Stomach (tissue), 8 donors: ENCODE measurements at regions not wholly inside any gene's neighbourhood (a gene's known extent, or its start where the extent isn't known, plus 50 kb on each side); places are given as distances from the start of the nearest gene placed in this dataset.

ENCODE experiments used
- DNase-seq, 2 donors: peaks; one replicate each; pipeline versions ENCODE4 v3.0.0 to v3.0.0-alpha.2; 2013 to 2019
- H3K27ac ChIP-seq, 5 donors: fragments of 200-600 bp in 4 of 5; sonication (generic) in 4 of 5; one replicate each; pipeline ENCODE4 v1.5.1; 2013 to 2019; ENCODE audit warnings: mild to moderate bottlenecking in 1 of 5, moderate library complexity in 1 of 5
- H3K27me3 ChIP-seq, 3 donors: fragments of 200-600 bp; sonication (generic); one replicate each; pipeline ENCODE4 v1.5.1; 2017 to 2019; ENCODE audit warnings: mixed run types in 1 of 3
- H3K36me3 ChIP-seq, 4 donors: fragments of 200-600 bp; sonication (generic); 1 replicate in 3 of 4; 2 replicates in 1 of 4; pipeline ENCODE4 v1.5.1; 2016 to 2019
- H3K4me1 ChIP-seq, 4 donors: fragments of 200-600 bp; sonication (generic); one replicate each; pipeline ENCODE4 v1.5.1; 2016 to 2019
- H3K4me3 ChIP-seq, 4 donors: fragments of 200-600 bp; sonication (generic) in 3 of 4; one replicate each; pipeline ENCODE4 v1.5.1; 2016 to 2019; ENCODE audit warnings: mild to moderate bottlenecking in 1 of 4
- H3K9me3 ChIP-seq, 4 donors: fragments of 200-600 bp; sonication (generic); one replicate each; pipeline ENCODE4 v1.5.1; 2016 to 2019
- EP300 ChIP-seq: sonication (generic); formaldehyde crosslinking; IDR thresholded peaks from one replicate; pipeline ENCODE4 v1.6.1; 2017; ENCODE audit warnings: antibody characterized with exemption
- POLR2A ChIP-seq, 4 donors: fragments of 450-650 bp; IDR thresholded peaks; one replicate each; pipeline ENCODE4 v1.6.1; 2016; ENCODE audit warnings: antibody characterized with exemption in 4 of 4, control low read depth in 2 of 4, mild to moderate bottlenecking in 1 of 4, moderate library complexity in 1 of 4
- POLR2AphosphoS5 ChIP-seq, 3 donors: sonication (generic); formaldehyde crosslinking; IDR thresholded peaks; one replicate each; pipeline ENCODE4 v1.6.1; 2016; ENCODE audit warnings: antibody characterized with exemption in 3 of 3
- WGBS, 5 donors: extraction: QIAGEN DNeasy Blood & Tissue Kit in 3 of 5; methylation state at CpG; one replicate each; pipeline versions ENCODE4 v1.1.5 to v1.1.7; 2013 to 2018; 5-methylcytosine and 5-hydroxymethylcytosine counted together
- intact Hi-C: fragments of 100-400 bp; cut with DNase I; formaldehyde crosslinking; loops from one replicate; pipeline ENCODE4 v1.15.1; 2023; ENCODE audit warnings: low total_unique reads
- TF ChIP-seq, protein P1 (sequence below), 7 experiments: fragments of 450-650 bp in 4 of 7; fragments of 200-600 bp in 3 of 7; sonication (generic) in 3 of 7; IDR thresholded peaks; one replicate each; pipeline ENCODE4 v1.5.1; 2016 to 2019; ENCODE audit warnings: antibody characterized with exemption in 7 of 7, control low read depth in 2 of 7, mild to moderate bottlenecking in 1 of 7
- donor health status: healthy with polysubstance abuse.
- donor health status: Bipolar disorder and iron deficiency.
- donor health status: healthy.

- H3K4me1 ChIP-seq, result no peaks in the 10 kb centered on the region
- no peaks in the 10 kb centered on the region for H3K27me3 ChIP-seq
- TF ChIP-seq POLR2AphosphoS5 (IDR thresholded peaks at IDR 0.05) (no peak), POLR2A (IDR thresholded peaks at IDR 0.05) (no peak), EP300 (no peak)
- TF ChIP-seq, protein P1, sequence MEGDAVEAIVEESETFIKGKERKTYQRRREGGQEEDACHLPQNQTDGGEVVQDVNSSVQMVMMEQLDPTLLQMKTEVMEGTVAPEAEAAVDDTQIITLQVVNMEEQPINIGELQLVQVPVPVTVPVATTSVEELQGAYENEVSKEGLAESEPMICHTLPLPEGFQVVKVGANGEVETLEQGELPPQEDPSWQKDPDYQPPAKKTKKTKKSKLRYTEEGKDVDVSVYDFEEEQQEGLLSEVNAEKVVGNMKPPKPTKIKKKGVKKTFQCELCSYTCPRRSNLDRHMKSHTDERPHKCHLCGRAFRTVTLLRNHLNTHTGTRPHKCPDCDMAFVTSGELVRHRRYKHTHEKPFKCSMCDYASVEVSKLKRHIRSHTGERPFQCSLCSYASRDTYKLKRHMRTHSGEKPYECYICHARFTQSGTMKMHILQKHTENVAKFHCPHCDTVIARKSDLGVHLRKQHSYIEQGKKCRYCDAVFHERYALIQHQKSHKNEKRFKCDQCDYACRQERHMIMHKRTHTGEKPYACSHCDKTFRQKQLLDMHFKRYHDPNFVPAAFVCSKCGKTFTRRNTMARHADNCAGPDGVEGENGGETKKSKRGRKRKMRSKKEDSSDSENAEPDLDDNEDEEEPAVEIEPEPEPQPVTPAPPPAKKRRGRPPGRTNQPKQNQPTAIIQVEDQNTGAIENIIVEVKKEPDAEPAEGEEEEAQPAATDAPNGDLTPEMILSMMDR (IDR thresholded peaks at IDR 0.05), result no peak
- WGBS, 5 donors, result 75 to 84% (median 78%) methylated on average over 2 of the region's 2 CpGs
- no peak overlapping the region for H3K27ac ChIP-seq
- no peak for DNase-seq
- H3K9me3 ChIP-seq, result no peaks in the 10 kb centered on the region
- H3K4me3 ChIP-seq, result no peak overlapping the region
- no peaks in the 10 kb centered on the region for H3K36me3 ChIP-seq
- intact Hi-C loops, result no loop called here
These were observed 1294.5 kb upstream of the ADGRL2 start for GRCh38 chr1:80506216-80506615.

- Histone ChIP-seq H3K27ac (no peak overlapping the region), H3K36me3 (no peaks in the 10 kb centered on the region), H3K9me3 (no peaks in the 10 kb centered on the region), H3K4me1 (no peaks in the 10 kb centered on the region), H3K4me3 (no peak overlapping the region), H3K27me3 (no peaks in the 10 kb centered on the region)
- no peak for TF ChIP-seq EP300
- no peak for TF ChIP-seq POLR2A (IDR thresholded peaks at IDR 0.05)
- TF ChIP-seq POLR2AphosphoS5 (IDR thresholded peaks at IDR 0.05), result no peak
- TF ChIP-seq, protein P1 (IDR thresholded peaks at IDR 0.05), result no peak
- intact Hi-C loops, result no loop called here
- no peak for DNase-seq
These were observed 1302.1 kb upstream of the ADGRL2 start for GRCh38 chr1:80498673-80499072.

DNA sequence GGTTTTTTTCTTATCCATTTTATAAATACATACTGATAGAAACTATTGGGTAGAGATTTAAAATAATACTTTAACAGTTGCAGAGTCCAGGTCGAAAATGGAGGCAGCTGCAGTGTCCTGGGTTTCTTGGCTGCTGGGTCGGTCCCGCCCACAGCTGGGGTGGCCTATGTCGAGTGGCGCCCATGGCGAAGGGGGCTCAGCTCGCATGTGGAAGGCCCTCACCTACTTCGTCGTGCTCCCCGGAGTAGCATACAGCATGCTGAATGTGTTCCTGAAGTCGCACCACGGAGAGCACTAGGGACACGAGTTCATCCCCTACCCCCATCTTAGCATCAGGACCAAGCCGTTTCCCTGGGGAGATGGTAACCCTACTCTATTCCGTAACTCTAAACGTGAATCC, 1304.9 kb upstream of the ADGRL2 start:
- 95 to 97% (median 96%) methylated on average over 16 of the region's 16 CpGs for WGBS, 5 donors
- TF ChIP-seq EP300, result no peak
- TF ChIP-seq POLR2AphosphoS5 (IDR thresholded peaks at IDR 0.05), result no peak
- TF ChIP-seq, protein P1 (IDR thresholded peaks at IDR 0.05), result no peak
- TF ChIP-seq POLR2A (IDR thresholded peaks at IDR 0.05), result no peak
- Histone ChIP-seq H3K4me1 (no peaks in the 10 kb centered on the region), H3K4me3 (no peak overlapping the region), H3K36me3 (no peaks in the 10 kb centered on the region), H3K27me3 (no peaks in the 10 kb centered on the region), H3K27ac (no peak overlapping the region), H3K9me3 (no peaks in the 10 kb centered on the region)
- no peak for DNase-seq
- intact Hi-C loops, result no loop called here

DNA sequence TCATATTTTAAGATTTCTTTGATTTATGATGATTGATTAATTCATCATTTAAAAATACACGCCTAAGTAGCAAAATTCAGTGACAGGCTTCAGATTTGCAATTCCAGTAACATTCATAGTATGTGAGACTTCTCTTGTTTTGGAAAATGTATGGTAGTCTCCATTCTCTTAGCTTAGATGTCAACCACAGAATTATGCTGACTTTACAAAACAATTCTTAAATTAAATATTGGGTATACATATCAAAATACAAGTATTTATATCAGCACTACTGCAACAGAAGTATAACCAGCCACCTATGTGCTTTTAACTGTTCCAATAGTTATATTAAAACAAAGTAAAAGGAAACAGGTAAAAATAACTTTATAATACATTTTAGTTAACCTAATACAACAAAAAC, 1328.6 kb upstream of the ADGRL2 start:
- WGBS, 5 donors, result 88 to 97% (median 93%) methylated on average over 1 of the region's 1 CpG
- TF ChIP-seq POLR2A (IDR thresholded peaks at IDR 0.05), result no peak
- TF ChIP-seq, protein P1 (IDR thresholded peaks at IDR 0.05), result no peak
- TF ChIP-seq EP300, result no peak
- no peak for TF ChIP-seq POLR2AphosphoS5 (IDR thresholded peaks at IDR 0.05)

More for the DNA sequence above, 1328.6 kb upstream of the ADGRL2 start:
- intact Hi-C loops, result no loop called here
- Histone ChIP-seq H3K27ac (no peak overlapping the region), H3K9me3 (no peaks in the 10 kb centered on the region), H3K27me3 (no peaks in the 10 kb centered on the region), H3K4me1 (no peaks in the 10 kb centered on the region), H3K4me3 (no peak overlapping the region), H3K36me3 (no peaks in the 10 kb centered on the region)
- DNase-seq, result no peak
